NCI-H82 treated with DMSO at 0.1 percent for 48 hours (cell line): ENCODE measurements at regions not wholly inside any gene's neighbourhood (a gene's known extent, or its start where the extent isn't known, plus 50 kb on each side); places are given as distances from the start of the nearest gene placed in this dataset.
A peak's percentile ranks its signal among the peaks of the same experiment; 100 is the strongest.

Experiments
- DNase-seq: peaks from one replicate; lab custom pipeline; 2025; ENCODE audit not compliant: unreplicated experiment; lab: John Stamatoyannopoulos, UW

DNA sequence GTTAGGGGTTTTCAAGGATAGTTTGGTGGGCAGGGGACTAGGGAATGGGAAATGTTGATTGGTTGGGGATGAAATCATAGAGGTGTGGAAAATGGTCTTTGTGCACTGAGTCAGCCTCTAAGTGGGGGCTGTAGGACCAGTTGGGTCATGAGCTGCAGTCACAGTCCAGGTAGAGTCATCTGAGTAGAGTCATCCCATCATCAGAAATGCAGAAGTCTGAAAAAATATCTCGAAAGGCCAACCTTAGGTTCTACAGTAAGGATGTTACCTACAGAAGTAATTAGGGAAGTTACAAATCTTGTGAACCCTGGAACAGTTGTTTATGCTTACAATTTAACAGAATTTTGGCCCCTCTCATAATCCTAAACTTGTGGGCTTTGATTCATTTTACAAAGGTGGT, 63.4 kb upstream of the AP1S2 start:
- DNase-seq: no peak

DNA sequence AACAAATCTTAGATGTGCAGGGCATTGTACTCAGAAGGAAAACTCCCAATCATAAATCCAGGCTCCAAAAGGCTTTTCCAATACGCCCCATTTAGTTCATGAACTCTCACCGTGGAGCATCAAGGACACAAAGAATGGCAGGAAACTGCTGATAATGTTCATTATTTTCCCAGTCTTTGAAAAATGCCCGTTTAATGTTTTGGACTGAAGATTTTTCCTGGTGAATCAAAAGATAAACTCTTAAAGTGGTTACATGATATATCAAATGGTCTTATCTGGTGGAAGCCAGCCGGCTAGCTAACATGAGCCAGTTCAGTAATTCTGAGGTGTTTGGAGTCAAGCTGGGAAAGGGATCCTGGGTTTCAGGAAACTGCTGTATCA, 62.1 kb upstream of the AP1S2 start:
- DNase-seq: no peak

DNA sequence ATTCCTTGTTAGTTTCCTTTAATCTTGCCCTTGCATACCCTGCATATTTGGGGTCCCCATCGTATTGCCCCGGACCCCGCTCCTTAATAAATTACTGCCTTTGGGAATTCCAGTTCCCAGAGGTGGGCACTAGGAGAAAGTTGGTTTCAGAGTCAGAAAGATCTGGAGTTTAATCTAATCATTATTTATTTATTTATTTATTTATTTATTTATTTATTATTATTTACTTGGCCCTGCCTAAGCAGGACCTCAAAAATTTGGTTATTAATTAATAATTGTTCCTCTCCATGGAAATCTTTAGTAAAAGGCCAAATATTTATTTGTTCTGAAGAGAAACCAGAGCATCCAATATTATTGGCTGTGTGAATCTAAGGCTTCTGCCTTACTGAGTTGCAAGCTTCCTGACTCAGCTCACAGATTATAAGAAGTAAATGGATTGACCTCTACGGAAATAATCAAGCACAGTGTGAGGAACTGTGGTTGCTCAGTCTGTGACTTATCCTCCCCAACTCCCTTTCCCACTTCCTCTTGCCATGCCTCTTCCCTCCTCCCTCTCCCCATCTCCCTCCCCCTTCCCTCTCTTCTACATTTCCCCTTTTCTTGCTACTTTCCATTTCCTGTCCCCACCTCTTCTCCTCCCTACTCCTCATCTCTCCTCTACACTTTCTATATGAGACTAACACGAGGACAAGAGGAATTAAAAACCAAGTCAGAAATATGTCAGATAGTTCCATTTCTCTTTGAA, 61.5 kb upstream of the AP1S2 start:
- DNase-seq: no peak

DNA sequence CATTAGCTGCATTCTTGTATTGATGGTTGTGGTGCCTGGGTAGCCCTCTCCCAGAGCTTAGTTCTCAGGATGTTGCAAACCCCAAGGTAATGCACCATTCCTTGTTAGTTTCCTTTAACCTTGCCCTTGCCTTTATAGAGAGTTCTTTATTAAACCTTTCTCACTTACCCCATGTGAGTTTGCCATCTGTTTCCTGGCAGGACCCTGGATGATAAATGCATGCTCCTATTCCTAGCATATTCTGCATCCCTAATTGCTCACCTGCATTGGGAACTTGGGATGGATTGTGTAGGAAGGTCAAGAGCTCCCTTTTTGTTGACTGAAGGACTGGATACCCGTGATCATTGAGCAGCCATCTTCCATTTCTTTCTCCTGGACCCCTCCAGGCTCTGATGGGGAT, 59.9 kb upstream of the AP1S2 start:
- no peak for DNase-seq

DNA sequence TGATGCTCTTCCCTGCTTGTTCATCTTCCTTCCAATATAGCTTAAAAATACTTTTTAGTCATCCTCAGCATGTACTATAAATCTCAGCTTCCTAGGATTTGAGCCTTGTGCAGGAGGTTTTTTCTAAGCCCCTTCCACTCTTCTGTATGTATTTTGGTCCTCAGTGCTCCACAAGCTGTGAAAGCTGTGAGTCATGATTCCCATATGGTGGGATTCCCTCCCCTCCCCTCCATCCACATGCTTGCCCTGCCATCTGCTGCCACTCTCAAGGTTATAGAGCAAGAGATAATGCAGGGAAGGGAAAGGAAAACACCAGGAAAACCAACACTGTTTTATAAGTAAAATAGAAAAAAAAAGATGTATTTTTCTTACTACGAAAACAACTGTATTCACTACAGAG, 58.5 kb upstream of the AP1S2 start:
- peak; percentile 12 for DNase-seq

DNA sequence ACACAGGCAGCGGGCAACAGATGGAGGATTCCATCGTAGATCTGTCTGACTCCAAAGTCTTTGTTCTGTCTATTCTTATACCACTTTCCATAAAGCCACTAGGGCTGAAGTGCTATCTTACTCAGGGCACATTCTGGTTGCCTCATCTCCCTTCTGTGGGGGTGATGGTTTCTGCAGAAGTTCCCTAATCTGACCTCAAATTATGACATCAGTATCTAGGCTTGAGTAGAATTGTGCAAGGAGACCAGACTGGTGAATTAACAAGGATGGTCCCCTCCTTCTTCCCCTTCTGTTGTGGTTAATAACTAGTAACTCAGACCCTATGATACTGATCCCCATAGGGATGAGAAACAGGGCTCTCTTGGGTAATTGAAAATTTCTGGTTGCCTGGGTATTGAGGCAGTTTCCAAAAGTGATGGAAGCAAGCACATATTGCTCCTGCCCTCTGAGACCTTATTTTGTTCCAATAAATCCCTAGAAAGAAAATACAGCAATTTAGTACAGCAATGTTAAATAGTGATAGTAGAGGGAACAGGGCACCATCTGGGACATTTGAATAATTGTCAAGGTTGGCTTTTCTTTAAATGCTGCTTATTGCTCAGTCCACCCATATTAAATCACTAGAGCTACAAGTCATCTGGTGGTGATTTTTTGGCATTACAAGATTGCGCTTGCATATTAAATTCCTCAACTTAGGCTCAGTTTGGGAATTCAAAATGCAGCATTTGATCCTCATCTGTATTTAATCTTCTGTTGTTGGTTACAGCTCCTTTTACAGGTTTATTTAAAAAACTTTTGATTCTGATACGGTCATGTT, 57.3 kb upstream of the AP1S2 start:
- DNase-seq: no peak

DNA sequence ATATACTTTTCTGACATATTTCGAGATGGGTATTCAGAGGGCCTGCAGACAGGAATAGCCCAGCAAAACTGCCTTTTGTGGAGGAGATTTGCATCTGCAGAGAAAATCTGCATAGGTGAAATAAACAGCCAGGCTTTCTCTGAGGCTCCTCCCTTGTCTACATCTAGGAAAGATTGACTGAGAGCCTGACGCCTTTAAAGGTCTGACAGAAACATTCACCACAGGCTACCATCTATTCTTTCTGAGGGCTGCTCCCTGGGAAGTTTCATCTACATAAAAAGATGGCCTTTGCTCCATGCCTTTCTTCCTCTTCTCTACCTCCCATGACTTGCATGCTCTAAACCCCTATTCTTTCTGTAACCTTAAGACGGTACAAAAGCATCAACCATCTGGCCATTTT, 55.0 kb upstream of the AP1S2 start:
- DNase-seq: no peak

DNA sequence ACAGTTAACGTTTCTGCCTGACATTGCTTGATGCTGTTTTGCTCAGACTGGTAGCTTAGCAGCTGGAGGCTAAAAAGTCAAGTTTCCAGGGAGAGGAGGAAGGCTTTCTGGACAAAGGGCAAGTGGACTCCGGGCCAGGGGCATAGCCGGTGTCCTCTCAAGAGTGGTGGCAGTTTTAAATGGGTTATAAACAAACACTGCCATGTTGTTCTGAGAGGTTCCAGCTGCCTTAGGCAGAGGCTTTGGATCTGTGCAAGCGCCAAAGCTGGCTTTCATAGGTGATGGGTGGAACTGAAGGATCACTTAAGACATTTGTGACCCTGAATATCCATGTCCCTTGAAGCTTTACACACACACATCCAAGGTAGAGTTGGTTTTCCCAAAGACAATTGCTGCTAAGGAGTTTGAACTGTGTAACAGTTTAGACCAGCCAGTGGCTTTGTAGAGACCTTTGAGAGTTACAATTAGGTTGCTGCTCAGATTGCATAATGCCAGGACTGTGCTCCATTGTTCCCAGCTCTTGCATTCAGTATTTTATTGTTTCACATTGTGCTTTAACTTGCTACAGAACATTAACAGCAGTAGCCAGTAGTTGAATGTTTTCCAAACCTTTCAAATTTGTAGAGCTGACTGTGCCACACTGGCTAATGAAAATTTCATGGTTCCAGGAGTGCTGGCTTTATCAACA, 54.1 kb upstream of the AP1S2 start:
- DNase-seq: no peak

DNA sequence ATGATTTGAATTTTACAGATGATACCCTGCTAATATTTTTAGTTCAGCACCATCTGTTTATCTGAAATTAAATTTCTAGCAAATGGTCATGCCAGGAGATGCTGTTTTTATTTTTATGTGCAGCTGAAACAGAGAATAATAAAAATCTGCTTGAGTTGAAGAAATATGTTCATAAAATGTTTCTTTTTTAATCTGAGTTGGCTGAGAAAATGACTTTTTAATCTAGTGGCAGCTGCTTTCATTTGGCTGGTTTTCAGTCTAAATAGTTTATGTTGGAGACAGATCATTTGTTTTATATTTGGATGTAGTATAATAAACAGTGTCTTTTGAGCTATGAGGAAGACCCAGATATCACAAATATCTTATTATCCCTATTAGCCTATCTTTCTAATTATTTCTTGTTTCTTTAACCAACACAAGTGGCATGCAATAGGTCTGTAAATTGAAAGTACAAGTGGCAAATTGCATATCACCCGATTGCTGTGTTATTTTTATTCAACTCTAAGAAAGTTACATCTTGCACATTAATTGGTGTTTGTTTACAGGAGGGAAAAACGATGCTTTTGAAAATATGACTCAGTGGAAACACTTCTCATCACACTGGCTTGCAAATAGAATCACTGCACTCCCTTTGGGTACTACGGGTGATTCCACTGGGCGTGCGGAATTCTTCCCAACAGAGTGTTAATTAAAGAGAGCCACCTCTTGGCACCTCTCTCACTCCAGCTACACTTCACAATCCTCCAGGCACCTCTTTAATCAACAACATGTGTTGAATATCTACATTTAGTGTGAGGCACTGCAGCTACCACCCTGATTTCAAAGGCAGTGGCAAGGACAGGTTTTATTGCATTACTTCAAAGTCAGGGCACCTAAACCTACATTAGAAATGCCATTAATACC, 51.7 kb upstream of the AP1S2 start:
- no peak for DNase-seq
